Endothelial cell (in vitro differentiated cells): ENCODE measurements at regions not wholly inside any gene's neighbourhood (a gene's known extent, or its start where the extent isn't known, plus 50 kb on each side); places are given as distances from the start of the nearest gene placed in this dataset.

ENCODE experiments used
- DNase-seq: peaks from one replicate; pipeline ENCODE4 v3.0.0; 2021; ENCODE audit warnings: low spot score
- H3K27ac Mint-ChIP-seq: one replicate; pipeline ENCODE4 v1.8.0; 2021; ENCODE audit warnings: mixed read lengths, inconsistent platforms; ENCODE audit not compliant: unreplicated experiment
- H3K27me3 Mint-ChIP-seq: one replicate; pipeline ENCODE4 v1.8.0; 2021; ENCODE audit warnings: mild to moderate bottlenecking, moderate library complexity, mixed read lengths, inconsistent platforms; ENCODE audit not compliant: unreplicated experiment
- H3K36me3 Mint-ChIP-seq: one replicate; pipeline ENCODE4 v1.8.0; 2021; ENCODE audit warnings: mild to moderate bottlenecking, low read depth, mixed read lengths, inconsistent platforms; ENCODE audit not compliant: unreplicated experiment
- H3K4me1 Mint-ChIP-seq: one replicate; pipeline ENCODE4 v1.8.0; 2021; ENCODE audit warnings: mild to moderate bottlenecking, mixed read lengths, inconsistent platforms; ENCODE audit not compliant: unreplicated experiment
- H3K4me3 Mint-ChIP-seq: one replicate; pipeline ENCODE4 v1.8.0; 2021; ENCODE audit warnings: mild to moderate bottlenecking, mixed read lengths, inconsistent platforms; ENCODE audit not compliant: unreplicated experiment
- H3K9me3 Mint-ChIP-seq: one replicate; pipeline ENCODE4 v1.8.0; 2021; ENCODE audit warnings: mixed read lengths, inconsistent platforms; ENCODE audit not compliant: unreplicated experiment
- TF ChIP-seq, protein P1 (sequence below): fragments of 200-600 bp; sonication (generic); IDR thresholded peaks from one replicate; pipeline ENCODE4 v1.5.0; 2021; ENCODE audit warnings: antibody characterized with exemption; ENCODE audit not compliant: unreplicated experiment

DNA sequence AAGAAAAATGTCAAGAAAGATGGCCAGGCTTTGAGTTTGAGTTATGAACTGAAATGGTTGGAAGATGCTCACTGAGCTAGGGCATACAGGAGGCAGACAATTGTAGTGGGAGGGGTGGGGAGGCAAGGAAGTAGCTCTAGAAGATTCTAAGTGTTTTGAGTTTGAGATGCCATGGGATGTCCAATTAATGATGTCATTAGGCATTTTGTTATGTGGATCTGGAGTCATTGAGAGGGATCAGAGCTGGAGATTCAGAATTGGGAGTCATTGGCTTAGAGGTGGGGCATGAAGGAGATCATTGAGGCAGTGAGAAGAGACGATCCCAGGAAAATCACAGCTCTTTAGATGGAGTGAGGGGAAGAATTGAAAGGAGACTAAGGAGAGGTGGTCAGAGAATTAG lies 111.5 kb upstream of the ZNF618 start:
- DNase-seq = no peak
- H3K27ac Mint-ChIP-seq = no peak overlapping the region
- H3K4me3 Mint-ChIP-seq = no peak overlapping the region
- H3K36me3 Mint-ChIP-seq = no peaks in the 10 kb centered on the region
- TF ChIP-seq, protein P1, sequence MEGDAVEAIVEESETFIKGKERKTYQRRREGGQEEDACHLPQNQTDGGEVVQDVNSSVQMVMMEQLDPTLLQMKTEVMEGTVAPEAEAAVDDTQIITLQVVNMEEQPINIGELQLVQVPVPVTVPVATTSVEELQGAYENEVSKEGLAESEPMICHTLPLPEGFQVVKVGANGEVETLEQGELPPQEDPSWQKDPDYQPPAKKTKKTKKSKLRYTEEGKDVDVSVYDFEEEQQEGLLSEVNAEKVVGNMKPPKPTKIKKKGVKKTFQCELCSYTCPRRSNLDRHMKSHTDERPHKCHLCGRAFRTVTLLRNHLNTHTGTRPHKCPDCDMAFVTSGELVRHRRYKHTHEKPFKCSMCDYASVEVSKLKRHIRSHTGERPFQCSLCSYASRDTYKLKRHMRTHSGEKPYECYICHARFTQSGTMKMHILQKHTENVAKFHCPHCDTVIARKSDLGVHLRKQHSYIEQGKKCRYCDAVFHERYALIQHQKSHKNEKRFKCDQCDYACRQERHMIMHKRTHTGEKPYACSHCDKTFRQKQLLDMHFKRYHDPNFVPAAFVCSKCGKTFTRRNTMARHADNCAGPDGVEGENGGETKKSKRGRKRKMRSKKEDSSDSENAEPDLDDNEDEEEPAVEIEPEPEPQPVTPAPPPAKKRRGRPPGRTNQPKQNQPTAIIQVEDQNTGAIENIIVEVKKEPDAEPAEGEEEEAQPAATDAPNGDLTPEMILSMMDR = no peak
- peaks cover 1% of the 10 kb centered on the region for H3K27me3 Mint-ChIP-seq
- H3K9me3 Mint-ChIP-seq = no peaks in the 10 kb centered on the region
- H3K4me1 Mint-ChIP-seq = no peaks in the 10 kb centered on the region

DNA sequence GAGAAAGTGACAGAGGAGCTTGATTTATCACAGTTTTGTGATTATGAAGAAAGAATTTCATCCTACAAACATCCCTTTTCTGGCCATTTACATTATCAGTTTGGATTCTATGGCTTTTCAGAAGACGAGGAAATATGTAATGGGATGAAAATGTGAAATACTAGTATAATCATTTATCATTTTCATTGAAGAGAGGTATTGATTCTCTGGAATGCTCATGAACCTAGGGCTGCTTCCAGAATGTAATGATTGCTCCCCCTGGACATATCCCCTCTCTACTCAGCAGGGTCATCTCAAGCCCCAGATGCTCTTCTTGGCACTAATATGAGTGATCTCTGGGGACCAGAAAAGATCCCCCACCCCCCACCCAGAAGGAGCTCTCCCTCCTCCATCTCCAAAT lies 106.7 kb upstream of the ZNF618 start:
- H3K4me1 Mint-ChIP-seq = no peaks in the 10 kb centered on the region
- no peak overlapping the region for H3K27ac Mint-ChIP-seq
- H3K9me3 Mint-ChIP-seq = no peaks in the 10 kb centered on the region
- no peaks in the 10 kb centered on the region for H3K36me3 Mint-ChIP-seq
- TF ChIP-seq, protein P1 = no peak
- H3K4me3 Mint-ChIP-seq = no peak overlapping the region
- no peak for DNase-seq
- H3K27me3 Mint-ChIP-seq = peaks cover 1% of the 10 kb centered on the region

DNA sequence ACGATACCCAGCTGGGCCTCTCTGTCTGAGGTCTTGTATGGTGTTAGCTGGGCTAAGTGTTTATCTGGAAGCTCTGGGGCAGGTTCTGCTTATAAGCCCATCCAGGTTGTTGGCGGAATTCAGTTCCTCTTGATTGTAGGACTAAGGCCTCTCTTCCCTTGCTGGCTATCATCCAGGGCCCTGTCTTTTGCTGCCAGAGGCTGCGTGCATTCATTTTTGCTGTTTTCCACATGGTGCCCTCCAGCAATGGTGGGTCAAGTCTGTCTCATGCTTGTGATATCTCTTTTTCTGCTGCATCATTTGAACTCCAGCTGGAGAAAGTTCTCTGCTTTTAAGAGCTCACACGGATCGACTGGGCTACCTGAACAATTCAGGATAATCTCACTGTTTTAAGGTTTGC lies 105.7 kb upstream of the ZNF618 start:
- Mint-ChIP-seq H3K36me3 (no peaks in the 10 kb centered on the region), H3K9me3 (no peaks in the 10 kb centered on the region), H3K4me1 (no peaks in the 10 kb centered on the region), H3K4me3 (no peak overlapping the region), H3K27ac (no peak overlapping the region), H3K27me3 (peaks cover 1% of the 10 kb centered on the region)
- no peak for DNase-seq
- TF ChIP-seq, protein P1 = no peak

DNA sequence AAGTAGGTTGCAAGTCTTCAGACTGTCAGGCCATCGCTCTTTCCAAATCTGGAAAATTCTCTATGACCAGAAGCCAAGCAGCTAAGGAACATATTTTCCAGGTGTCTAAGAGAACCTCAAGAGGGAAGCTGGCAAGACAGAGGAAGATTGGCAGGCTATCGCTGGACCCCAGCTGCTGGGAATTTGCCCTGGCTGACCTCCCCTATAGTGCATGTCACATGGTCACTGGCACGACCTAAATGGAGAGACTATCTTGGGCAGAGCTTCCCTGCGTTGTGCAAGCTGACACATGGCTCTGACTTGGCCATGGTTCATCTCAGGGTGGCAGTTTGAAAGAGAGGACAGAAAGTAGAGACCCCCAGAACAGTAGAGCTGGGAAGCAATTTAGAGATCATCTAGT lies 104.9 kb upstream of the ZNF618 start:
- Mint-ChIP-seq H3K4me3 (no peak overlapping the region), H3K36me3 (no peaks in the 10 kb centered on the region), H3K27me3 (peaks cover 5% of the 10 kb centered on the region), H3K4me1 (no peaks in the 10 kb centered on the region), H3K27ac (no peak overlapping the region), H3K9me3 (no peaks in the 10 kb centered on the region)
- TF ChIP-seq, protein P1 = no peak
- no peak for DNase-seq

DNA sequence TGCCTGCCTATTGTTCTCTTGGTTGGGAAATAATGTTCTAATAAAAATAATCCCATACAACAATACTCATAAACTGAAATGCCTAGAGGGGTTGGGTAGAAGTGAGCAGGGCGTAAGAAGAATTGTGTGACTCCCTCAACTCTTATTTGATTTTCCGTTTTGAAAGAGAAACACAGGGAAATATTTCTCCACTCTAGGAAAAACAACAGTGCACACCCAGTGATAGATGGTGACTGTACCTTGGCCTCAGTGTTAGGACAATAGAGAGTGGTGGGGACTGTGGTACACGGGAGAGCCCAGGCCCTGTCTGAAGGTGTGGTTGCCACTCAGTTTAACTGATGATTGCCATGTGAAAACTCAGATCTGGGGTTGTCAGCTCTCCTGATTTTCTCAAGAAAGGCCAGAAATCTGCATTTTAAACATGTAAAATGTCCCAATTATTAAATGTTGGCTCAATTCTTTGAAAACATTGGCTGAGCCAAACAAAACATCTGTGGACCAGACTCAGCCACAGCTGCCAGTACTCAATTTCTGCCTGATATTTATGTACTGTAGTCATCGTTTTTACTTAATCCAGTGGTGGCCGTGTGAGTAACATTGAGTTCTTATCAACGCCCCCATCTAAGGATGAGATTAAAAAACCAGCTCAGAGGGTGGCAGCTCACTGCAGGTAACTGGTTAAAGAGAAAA lies 103.8 kb upstream of the ZNF618 start:
- TF ChIP-seq, protein P1 = no peak
- Mint-ChIP-seq H3K27me3 (peaks cover 5% of the 10 kb centered on the region), H3K4me3 (no peak overlapping the region), H3K27ac (no peak overlapping the region), H3K4me1 (no peaks in the 10 kb centered on the region), H3K36me3 (no peaks in the 10 kb centered on the region), H3K9me3 (no peaks in the 10 kb centered on the region)
- DNase-seq = no peak
